ENCODE measurements at regions not wholly inside any gene's neighbourhood (a gene's known extent, or its start where the extent isn't known, plus 50 kb on each side); places are given as distances from the start of the nearest gene placed in this dataset.
A peak's percentile ranks its signal among the peaks of the same experiment; 100 is the strongest.

DNA sequence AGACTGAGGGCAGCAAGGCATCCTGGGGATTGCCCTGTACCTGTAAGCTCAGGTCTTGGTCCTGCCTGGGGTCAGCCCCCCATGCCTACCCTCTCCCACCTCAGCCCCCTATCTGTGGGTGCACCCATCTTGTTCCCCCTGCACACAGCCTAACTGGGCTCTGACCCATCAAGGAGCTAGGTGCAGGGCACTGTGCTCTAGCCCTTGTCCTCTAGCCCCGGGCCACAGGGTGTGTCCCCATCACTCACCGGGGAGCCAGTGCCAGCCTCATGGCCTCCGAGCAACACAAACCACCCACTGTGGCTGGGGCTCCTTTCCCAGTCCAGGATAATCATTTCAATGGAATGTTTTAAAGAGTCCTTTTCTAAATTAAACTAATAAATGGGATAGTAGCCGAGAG lies 293.9 kb upstream of the PLET1 start:
- Histone ChIP-seq H3K4me3 (ENCODE audit: insufficient read depth, low read depth, low read length, poor library complexity, severe bottlenecking) (no peak overlapping the region), H3K4me1 (ENCODE audit: control insufficient read depth, insufficient read depth, low read length, poor library complexity, severe bottlenecking) (peaks cover 3% of the 10 kb centered on the region), H3K9me3 (ENCODE audit: control insufficient read depth, low read length) (no peaks in the 10 kb centered on the region), H3K27ac (ENCODE audit: insufficient read depth, low read length, poor library complexity, severe bottlenecking) (no peak overlapping the region), H3K36me3 (ENCODE audit: control insufficient read depth, insufficient read depth, low read length) (no peaks in the 10 kb centered on the region), H3K27me3 (replicated peaks; ENCODE audit: control insufficient read depth, insufficient read depth, low read length, poor library complexity, severe bottlenecking) (no peaks in the 10 kb centered on the region)
- DNase-seq: no peak

DNA sequence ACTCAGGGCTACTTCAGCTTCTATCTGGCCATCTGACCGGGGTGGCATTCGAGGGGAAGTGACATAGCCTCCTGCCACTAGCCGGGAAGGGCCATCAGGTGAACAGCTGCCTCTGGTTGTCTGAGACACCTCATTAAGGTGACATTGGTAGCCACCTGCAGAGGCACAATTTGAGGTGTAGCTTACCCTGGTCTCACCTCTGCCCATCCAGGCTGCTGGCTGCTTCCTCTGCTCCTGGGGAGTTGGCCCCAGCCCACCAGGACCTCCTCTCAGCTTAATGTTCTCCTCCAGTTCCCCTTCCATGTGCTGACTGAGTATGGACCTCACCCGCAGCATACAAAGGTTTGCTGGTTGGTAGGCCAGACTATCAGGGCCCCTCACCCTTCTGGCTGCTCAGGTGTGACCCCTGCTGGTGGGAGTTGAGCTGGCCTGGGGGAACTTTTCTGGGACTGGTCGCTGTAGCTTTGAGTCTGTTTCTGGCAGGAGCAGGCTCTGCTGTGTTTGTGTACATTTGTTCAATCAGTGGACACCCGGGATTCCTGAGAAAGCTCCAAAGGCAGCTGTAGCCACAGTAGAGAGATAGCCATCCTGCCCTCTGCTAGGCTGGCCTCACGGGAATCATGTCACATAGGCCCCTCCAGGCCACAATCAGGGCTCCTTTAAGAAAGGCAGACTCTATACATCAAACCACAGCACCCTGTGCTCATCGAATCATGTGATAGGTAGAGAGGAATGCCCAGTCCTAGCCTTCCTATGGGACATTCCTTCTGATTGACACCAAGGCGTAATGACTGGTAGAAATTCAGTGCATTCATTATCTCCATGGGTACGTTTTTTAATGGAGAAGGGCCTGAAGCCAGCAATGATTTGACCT lies 295.1 kb upstream of the PLET1 start:
- Histone ChIP-seq H3K27ac (ENCODE audit: insufficient read depth, low read length, poor library complexity, severe bottlenecking) (no peak overlapping the region), H3K36me3 (ENCODE audit: control insufficient read depth, insufficient read depth, low read length) (no peaks in the 10 kb centered on the region), H3K27me3 (replicated peaks; ENCODE audit: control insufficient read depth, insufficient read depth, low read length, poor library complexity, severe bottlenecking) (no peaks in the 10 kb centered on the region), H3K4me1 (ENCODE audit: control insufficient read depth, insufficient read depth, low read length, poor library complexity, severe bottlenecking) (peaks cover 3% of the 10 kb centered on the region), H3K9me3 (ENCODE audit: control insufficient read depth, low read length) (no peaks in the 10 kb centered on the region), H3K4me3 (ENCODE audit: insufficient read depth, low read depth, low read length, poor library complexity, severe bottlenecking) (no peak overlapping the region)
- DNase-seq: peak; percentile 26 to 43 (median 36)

GRCh38 chr11:112558691-112559090 lies 298.0 kb upstream of the PLET1 start:
- no peak overlapping the region for H3K27ac ChIP-seq (ENCODE audit: insufficient read depth, low read length, poor library complexity, severe bottlenecking)
- H3K36me3 ChIP-seq (ENCODE audit: control insufficient read depth, insufficient read depth, low read length): no peaks in the 10 kb centered on the region
- DNase-seq: no peak
- peaks cover 3% of the 10 kb centered on the region for H3K4me1 ChIP-seq (ENCODE audit: control insufficient read depth, insufficient read depth, low read length, poor library complexity, severe bottlenecking)
- H3K4me3 ChIP-seq (ENCODE audit: insufficient read depth, low read depth, low read length, poor library complexity, severe bottlenecking): no peak overlapping the region
- no peaks in the 10 kb centered on the region for H3K27me3 ChIP-seq (replicated peaks; ENCODE audit: control insufficient read depth, insufficient read depth, low read length, poor library complexity, severe bottlenecking)
- H3K9me3 ChIP-seq (ENCODE audit: control insufficient read depth, low read length): no peaks in the 10 kb centered on the region

GRCh38 chr11:112563808-112564207 lies 303.1 kb upstream of the PLET1 start:
- Histone ChIP-seq H3K27ac (ENCODE audit: insufficient read depth, low read length, poor library complexity, severe bottlenecking) (no peak overlapping the region), H3K27me3 (replicated peaks; ENCODE audit: control insufficient read depth, insufficient read depth, low read length, poor library complexity, severe bottlenecking) (no peaks in the 10 kb centered on the region), H3K4me1 (ENCODE audit: control insufficient read depth, insufficient read depth, low read length, poor library complexity, severe bottlenecking) (no peaks in the 10 kb centered on the region), H3K9me3 (ENCODE audit: control insufficient read depth, low read length) (no peaks in the 10 kb centered on the region), H3K36me3 (ENCODE audit: control insufficient read depth, insufficient read depth, low read length) (no peaks in the 10 kb centered on the region), H3K4me3 (ENCODE audit: insufficient read depth, low read depth, low read length, poor library complexity, severe bottlenecking) (no peak overlapping the region)
- DNase-seq: no peak

DNA sequence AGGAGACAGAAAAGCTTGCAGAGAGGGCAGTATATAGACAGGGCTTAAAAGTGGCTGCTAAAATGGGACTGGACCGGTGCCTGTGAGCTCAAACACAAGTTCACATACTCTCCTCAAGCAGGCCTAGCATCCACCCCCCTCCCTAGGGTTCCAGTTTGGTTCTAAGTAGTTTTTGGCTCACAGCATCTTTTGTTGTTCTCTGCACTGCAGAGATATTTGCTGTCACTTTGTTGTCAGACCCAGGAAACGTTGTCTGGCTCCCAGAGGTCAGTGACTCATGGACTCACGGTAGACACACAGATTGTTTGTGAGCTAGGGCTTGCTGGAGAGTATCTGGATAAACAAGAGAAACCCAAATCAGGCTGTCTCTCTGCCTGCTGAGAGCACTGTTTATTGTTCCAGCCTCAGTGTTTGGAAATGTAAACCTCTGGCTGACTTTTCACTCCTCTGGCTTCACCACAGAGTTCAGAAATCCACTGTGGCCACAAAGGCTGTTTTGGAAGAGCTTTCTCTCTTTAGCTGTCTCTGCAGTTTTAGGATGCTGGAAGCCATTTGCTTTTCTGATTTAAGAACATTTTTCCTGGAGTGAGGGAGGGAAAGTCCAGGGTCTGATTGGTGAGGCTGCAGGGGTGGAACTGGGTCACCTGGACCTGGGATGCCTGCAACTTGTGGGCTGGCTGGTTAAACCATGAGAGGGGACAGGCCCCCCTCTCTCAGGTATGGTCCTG lies 303.7 kb upstream of the PLET1 start:
- DNase-seq: no peak
- H3K27me3 ChIP-seq (replicated peaks; ENCODE audit: control insufficient read depth, insufficient read depth, low read length, poor library complexity, severe bottlenecking): no peaks in the 10 kb centered on the region
- H3K27ac ChIP-seq (ENCODE audit: insufficient read depth, low read length, poor library complexity, severe bottlenecking): no peak overlapping the region
- H3K4me1 ChIP-seq (ENCODE audit: control insufficient read depth, insufficient read depth, low read length, poor library complexity, severe bottlenecking): no peaks in the 10 kb centered on the region
- H3K36me3 ChIP-seq (ENCODE audit: control insufficient read depth, insufficient read depth, low read length): no peaks in the 10 kb centered on the region
- H3K9me3 ChIP-seq (ENCODE audit: control insufficient read depth, low read length): no peaks in the 10 kb centered on the region
- no peak overlapping the region for H3K4me3 ChIP-seq (ENCODE audit: insufficient read depth, low read depth, low read length, poor library complexity, severe bottlenecking)

- H3K36me3 ChIP-seq (ENCODE audit: control insufficient read depth, insufficient read depth, low read length): no peaks in the 10 kb centered on the region
- no peaks in the 10 kb centered on the region for H3K27me3 ChIP-seq (replicated peaks; ENCODE audit: control insufficient read depth, insufficient read depth, low read length, poor library complexity, severe bottlenecking)
- no peak overlapping the region for H3K27ac ChIP-seq (ENCODE audit: insufficient read depth, low read length, poor library complexity, severe bottlenecking)
- H3K4me1 ChIP-seq (ENCODE audit: control insufficient read depth, insufficient read depth, low read length, poor library complexity, severe bottlenecking): no peaks in the 10 kb centered on the region
- DNase-seq: no peak
- H3K9me3 ChIP-seq (ENCODE audit: control insufficient read depth, low read length): no peaks in the 10 kb centered on the region
- H3K4me3 ChIP-seq (ENCODE audit: insufficient read depth, low read depth, low read length, poor library complexity, severe bottlenecking): no peak overlapping the region
Measured at GRCh38 chr11:112565551-112565950, 304.9 kb upstream of the PLET1 start.

GRCh38 chr11:112566124-112566523 lies 305.5 kb upstream of the PLET1 start:
- no peaks in the 10 kb centered on the region for H3K9me3 ChIP-seq (ENCODE audit: control insufficient read depth, low read length)
- H3K27me3 ChIP-seq (replicated peaks; ENCODE audit: control insufficient read depth, insufficient read depth, low read length, poor library complexity, severe bottlenecking): no peaks in the 10 kb centered on the region
- H3K36me3 ChIP-seq (ENCODE audit: control insufficient read depth, insufficient read depth, low read length): no peaks in the 10 kb centered on the region
- H3K4me1 ChIP-seq (ENCODE audit: control insufficient read depth, insufficient read depth, low read length, poor library complexity, severe bottlenecking): no peaks in the 10 kb centered on the region
- DNase-seq: no peak
- H3K4me3 ChIP-seq (ENCODE audit: insufficient read depth, low read depth, low read length, poor library complexity, severe bottlenecking): no peak overlapping the region
- H3K27ac ChIP-seq (ENCODE audit: insufficient read depth, low read length, poor library complexity, severe bottlenecking): no peak overlapping the region

DNA sequence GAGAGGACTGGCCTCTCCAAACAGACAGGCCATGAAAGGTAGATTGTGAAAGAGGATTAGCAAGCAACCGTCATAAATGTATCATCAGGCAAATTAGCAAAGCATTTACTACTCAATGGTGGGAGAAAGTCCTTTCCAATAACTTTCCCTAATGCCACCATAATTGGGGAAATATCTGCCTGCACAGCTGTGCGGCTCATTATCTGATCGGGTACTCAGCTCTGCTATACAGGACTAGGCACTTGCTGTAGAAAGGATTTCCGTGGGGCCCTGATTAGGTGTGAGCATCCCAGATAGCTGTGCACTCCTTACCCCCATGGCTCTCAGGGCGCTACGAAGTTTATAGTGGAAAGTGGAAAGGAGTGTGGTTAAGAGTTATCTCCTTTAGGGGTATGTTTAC lies 309.7 kb upstream of the PLET1 start:
- no peaks in the 10 kb centered on the region for H3K4me1 ChIP-seq (ENCODE audit: control insufficient read depth, insufficient read depth, low read length, poor library complexity, severe bottlenecking)
- no peak overlapping the region for H3K4me3 ChIP-seq (ENCODE audit: insufficient read depth, low read depth, low read length, poor library complexity, severe bottlenecking)
- no peaks in the 10 kb centered on the region for H3K27me3 ChIP-seq (replicated peaks; ENCODE audit: control insufficient read depth, insufficient read depth, low read length, poor library complexity, severe bottlenecking)
- no peaks in the 10 kb centered on the region for H3K9me3 ChIP-seq (ENCODE audit: control insufficient read depth, low read length)
- no peak overlapping the region for H3K27ac ChIP-seq (ENCODE audit: insufficient read depth, low read length, poor library complexity, severe bottlenecking)
- H3K36me3 ChIP-seq (ENCODE audit: control insufficient read depth, insufficient read depth, low read length): no peaks in the 10 kb centered on the region
- no peak for DNase-seq

DNA sequence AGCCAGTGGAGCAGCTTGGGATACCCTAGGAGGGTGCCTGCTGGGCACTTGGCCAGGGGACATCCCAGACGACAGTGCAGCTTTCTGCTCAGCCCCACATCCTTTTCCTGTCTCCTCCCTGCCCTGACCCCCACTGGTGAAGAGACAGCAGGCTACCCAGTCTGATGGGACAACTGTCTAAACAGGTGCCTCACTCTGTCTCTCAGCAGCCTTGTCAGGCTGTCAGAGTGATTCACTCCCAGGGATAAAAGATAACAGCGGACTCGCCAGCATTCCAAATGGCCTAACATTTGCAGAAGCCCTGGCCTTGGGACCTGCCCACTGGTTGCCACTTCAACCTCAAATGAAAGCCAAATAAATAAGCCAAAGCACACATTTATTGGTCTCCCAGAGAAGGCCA lies 318.6 kb upstream of the PLET1 start:
- Histone ChIP-seq H3K36me3 (ENCODE audit: control insufficient read depth, insufficient read depth, low read length) (no peaks in the 10 kb centered on the region), H3K4me3 (ENCODE audit: insufficient read depth, low read depth, low read length, poor library complexity, severe bottlenecking) (no peak overlapping the region), H3K4me1 (ENCODE audit: control insufficient read depth, insufficient read depth, low read length, poor library complexity, severe bottlenecking) (no peaks in the 10 kb centered on the region), H3K27ac (ENCODE audit: insufficient read depth, low read length, poor library complexity, severe bottlenecking) (no peak overlapping the region), H3K9me3 (ENCODE audit: control insufficient read depth, low read length) (no peaks in the 10 kb centered on the region), H3K27me3 (replicated peaks; ENCODE audit: control insufficient read depth, insufficient read depth, low read length, poor library complexity, severe bottlenecking) (no peaks in the 10 kb centered on the region)
- no peak for DNase-seq

- Histone ChIP-seq H3K27ac (ENCODE audit: insufficient read depth, low read length, poor library complexity, severe bottlenecking) (no peak overlapping the region), H3K36me3 (ENCODE audit: control insufficient read depth, insufficient read depth, low read length) (no peaks in the 10 kb centered on the region)
Measured at GRCh38 chr11:112580864-112581263, 320.2 kb upstream of the PLET1 start.

More at GRCh38 chr11:112580864-112581263, 320.2 kb upstream of the PLET1 start:
- H3K4me3 ChIP-seq (ENCODE audit: insufficient read depth, low read depth, low read length, poor library complexity, severe bottlenecking): no peak overlapping the region
- DNase-seq: no peak
- no peaks in the 10 kb centered on the region for H3K27me3 ChIP-seq (replicated peaks; ENCODE audit: control insufficient read depth, insufficient read depth, low read length, poor library complexity, severe bottlenecking)
- H3K9me3 ChIP-seq (ENCODE audit: control insufficient read depth, low read length): no peaks in the 10 kb centered on the region
- H3K4me1 ChIP-seq (ENCODE audit: control insufficient read depth, insufficient read depth, low read length, poor library complexity, severe bottlenecking): no peaks in the 10 kb centered on the region

Measured in effector memory CD4-positive, alpha-beta T cell (primary cell).